Stimulated activated CD8-positive, alpha-beta memory T cell treated with anti-CD3 and anti-CD28 coated beads, Interleukin-12 subunit alpha, Interleukin-12 subunit beta, amount 100 ng/mL, for 4 hours (primary cell): ENCODE measurements at regions not wholly inside any gene's neighbourhood (a gene's known extent, or its start where the extent isn't known, plus 50 kb on each side); places are given as distances from the start of the nearest gene placed in this dataset.

Experiments used
- DNase-seq: peaks from one replicate; pipeline ENCODE4 v3.0.0-alpha.2; 2020; ENCODE audit warnings: low read depth

DNA sequence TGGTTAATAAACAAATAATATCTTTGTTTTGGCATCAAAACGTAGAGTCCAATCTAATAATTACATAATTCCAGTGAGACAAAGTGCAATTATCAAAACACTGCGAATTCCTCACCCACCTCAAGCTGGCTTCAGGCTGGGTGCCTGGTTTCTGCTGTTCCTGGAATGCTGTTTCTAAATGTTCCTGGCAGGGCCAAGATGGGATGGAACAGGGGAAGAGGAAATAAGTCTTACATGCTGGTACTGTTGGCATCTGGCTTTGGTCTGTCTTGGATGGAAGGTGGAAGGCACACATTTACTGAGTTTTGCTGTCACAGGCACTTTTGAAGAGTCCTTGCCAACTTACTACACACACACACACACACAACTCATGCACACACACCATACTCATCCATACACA is 101.9 kb upstream of the SLCO3A1 start:
- DNase-seq, result no peak

GRCh38 chr15:91752081-91752785 is 101.3 kb upstream of the SLCO3A1 start:
- DNase-seq, result no peak

DNA sequence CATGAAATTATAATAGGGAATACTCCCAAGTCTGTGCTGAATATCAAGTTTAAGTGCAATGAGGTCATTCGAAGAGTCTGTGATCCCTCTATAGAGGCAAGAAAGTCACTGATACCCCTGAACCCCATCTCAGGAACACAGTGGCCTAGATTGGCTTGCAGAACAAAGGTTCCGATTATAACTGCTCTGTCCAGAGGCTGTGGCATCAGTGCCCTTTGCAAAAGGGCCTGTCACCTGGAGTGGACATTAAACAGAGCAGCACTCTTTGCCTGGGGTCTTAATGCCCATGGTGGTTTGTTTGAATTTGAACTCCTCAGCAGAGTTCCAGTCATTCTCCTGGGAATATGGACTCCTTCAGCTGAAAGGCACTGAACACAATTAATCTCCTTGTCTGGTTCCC is 93.9 kb upstream of the SLCO3A1 start:
- no peak for DNase-seq

- DNase-seq, result no peak
Measured at GRCh38 chr15:91765660-91766059, 87.8 kb upstream of the SLCO3A1 start.

DNA sequence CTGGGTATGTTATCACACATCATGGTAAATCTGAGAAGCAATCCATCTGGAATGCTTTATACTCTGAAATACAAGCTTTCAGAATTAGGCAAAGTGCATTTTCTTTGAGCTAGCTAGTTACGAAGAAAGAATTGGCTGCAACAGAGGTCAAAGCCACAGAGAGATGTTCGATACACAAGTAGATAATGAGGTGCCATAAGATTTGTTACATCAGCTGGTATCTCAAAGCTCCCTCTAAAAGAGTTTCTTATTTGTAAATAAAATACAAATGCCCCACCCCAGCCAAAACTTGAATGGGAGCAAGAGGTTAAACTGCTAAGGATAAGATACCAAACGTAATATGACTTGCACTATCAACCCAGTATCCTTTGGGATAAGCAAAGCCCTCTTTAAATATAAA is 84.0 kb upstream of the SLCO3A1 start:
- no peak for DNase-seq

- DNase-seq, result no peak
Measured at GRCh38 chr15:91769894-91770293, 83.6 kb upstream of the SLCO3A1 start.

- DNase-seq, result no peak
Measured at GRCh38 chr15:91776104-91776503, 77.4 kb upstream of the SLCO3A1 start.

- DNase-seq, result no peak
Measured at GRCh38 chr15:91779960-91780359, 73.5 kb upstream of the SLCO3A1 start.

- DNase-seq, result no peak
Measured at GRCh38 chr15:91780387-91780786, 73.1 kb upstream of the SLCO3A1 start.

DNA sequence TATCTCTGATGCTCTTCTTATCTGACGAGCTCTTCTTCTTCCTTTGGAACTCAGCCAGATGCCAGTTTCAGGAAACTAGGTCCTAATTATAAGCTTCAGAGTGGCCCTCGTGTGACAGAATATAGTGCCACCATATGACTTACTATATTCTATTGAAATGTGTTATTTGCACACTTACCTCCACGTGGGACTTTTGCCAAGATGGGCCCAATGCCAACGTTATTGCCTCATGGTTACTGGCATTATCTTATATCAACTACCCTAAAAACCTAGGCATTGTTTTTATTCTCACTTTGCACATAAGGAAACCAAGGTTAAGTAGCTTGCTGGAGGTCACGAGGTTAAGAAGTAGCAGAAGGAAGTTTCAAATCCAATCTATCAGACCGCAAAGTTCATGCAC is 71.3 kb upstream of the SLCO3A1 start:
- no peak for DNase-seq

DNA sequence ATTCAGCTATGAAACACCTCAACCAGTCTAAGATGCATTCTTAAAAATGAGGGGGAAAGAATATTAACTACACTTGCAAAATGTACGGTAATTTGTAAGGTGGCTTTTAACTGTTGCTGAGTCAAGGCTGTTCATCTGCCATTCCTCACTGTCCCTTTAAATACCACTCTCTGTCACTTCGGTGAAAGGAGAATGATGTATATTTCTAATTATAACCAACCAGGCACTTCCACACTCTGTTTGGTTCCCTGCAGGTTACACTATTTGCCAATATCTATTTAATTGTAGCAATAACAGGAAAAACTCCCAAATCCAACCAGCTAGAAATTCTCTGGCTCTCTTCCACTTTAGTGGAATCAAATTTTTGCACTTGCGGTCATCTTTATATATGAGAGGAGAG is 70.5 kb upstream of the SLCO3A1 start:
- DNase-seq, result no peak

GRCh38 chr15:91783451-91783850 is 70.1 kb upstream of the SLCO3A1 start:
- no peak for DNase-seq

- DNase-seq, result no peak
Measured at GRCh38 chr15:91784973-91785709, 68.4 kb upstream of the SLCO3A1 start.

DNA sequence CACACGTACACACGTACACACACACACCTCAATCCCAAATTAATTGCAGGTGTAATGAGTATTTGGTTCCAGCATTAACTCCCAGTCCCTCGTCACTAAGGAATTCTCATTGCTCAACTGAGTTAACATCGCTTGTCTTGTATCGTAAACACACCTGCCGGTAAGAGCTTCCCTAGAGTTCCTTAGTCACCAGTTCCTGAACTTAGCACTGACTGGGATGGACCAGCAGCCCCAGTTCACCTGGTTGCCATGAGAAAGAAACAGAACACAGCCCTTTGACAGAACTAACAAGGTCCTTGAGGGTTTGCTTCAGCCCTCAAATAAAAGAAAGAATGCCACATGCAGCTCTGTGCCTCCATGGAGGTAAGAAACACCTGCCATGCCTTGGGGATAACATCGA is 66.3 kb upstream of the SLCO3A1 start:
- DNase-seq, result no peak

GRCh38 chr15:91789136-91789535 is 64.4 kb upstream of the SLCO3A1 start:
- DNase-seq, result no peak

- DNase-seq, result no peak
Measured at GRCh38 chr15:91790836-91791235, 62.7 kb upstream of the SLCO3A1 start.

DNA sequence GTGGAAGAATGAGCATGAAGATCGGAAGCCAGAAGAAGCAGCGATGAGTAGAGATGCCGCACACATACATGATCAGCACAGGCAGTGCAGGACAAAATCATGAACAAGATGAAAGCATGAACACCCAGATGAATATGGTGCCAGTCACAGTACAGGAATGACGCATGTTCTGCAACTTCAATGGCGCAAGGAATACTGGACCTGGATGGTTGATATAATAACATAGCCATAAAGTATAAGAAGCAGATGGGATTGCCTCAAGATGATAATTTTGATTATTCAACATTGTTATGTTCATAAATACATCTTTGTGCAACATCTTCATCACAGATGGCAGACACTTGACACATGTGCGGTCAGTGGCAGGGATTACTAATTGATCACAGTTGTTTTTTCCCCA is 59.7 kb upstream of the SLCO3A1 start:
- DNase-seq, result no peak

DNA sequence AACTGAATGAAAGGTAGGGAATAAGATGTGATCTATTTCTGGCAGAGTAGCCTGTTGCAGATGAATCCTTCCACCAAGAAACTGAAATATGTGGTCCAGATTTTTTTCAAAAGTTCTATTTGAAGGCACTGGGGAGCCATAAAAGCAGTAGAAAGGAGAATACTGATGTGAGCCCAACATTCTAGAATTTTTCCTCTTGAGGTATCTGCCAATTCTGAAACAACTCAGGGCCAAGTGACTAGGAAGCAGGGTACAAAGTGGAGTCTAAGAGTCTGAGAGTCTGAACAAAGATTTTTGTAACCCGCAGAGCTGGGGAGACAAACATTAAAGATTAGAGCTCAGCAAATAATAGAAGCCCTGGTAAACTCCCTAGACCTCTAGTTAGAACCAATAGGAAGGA is 58.3 kb upstream of the SLCO3A1 start:
- no peak for DNase-seq

DNA sequence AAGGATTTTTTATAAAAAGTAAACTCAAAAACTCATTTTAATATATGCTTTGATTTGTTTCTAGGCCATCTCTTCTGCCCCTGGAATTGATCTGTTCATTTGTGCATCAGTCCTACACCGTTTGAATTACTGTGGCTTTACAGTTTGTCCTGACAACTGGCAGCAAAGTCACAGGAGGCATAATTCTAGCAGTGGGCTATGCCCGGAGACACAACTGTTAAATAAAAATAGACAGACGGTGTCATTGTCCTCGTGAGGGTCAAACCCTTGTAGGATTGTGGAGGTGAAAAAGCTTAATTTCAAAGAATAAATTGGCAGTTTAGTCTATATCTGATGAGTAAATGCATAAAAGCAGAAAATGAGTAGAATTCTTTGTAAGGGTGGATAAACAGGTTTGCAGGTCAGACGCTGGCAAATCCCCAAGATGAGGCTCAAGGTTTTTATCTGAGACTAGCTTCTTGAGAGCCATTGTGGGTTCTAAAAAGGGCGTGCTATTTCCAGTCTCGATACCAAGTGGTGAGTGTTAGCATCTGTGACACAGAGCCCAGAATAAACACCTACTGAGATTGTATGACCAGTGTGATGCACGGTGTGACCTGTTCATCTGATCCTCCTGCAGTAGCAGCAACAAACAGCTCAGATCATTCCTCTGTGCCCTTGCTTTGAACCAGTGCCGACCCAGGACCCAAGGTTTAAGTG is 51.5 kb upstream of the SLCO3A1 start:
- no peak for DNase-seq

- no peak for DNase-seq
Measured at GRCh38 chr15:91803260-91803659, 50.2 kb upstream of the SLCO3A1 start.
